Liver (tissue), 8 donors: ENCODE measurements at regions not wholly inside any gene's neighbourhood (a gene's known extent, or its start where the extent isn't known, plus 50 kb on each side); places are given as distances from the start of the nearest gene placed in this dataset.
"Not testable (repeated sequence)": the region's sequence is repeated elsewhere in the genome, so short reads cannot be mapped to it uniquely, and the experiment has no call there.

ENCODE experiments used
- DNase-seq: peaks from one replicate; pipeline ENCODE4 v3.0.0-alpha.2; 2017; ENCODE audit warnings: low spot score
- H3K27ac ChIP-seq, 2 donors: one replicate each; pipeline ENCODE4 v1.7.0; 2013; ENCODE audit warnings: inconsistent platforms in 2 of 2, low read length in 2 of 2, control low read depth in 1 of 2, low read depth in 1 of 2, mild to moderate bottlenecking in 1 of 2
- H3K27me3 ChIP-seq, 4 donors: one replicate each; pipeline versions ENCODE4 v1.6.1 to v1.7.0; 2013; ENCODE audit warnings: low read length in 3 of 4, inconsistent platforms in 1 of 4, mild to moderate bottlenecking in 1 of 4, moderate library complexity in 1 of 4; ENCODE audit not compliant: control insufficient read depth in 4 of 4, insufficient read depth in 4 of 4
- H3K36me3 ChIP-seq, 4 donors: one replicate each; pipeline versions ENCODE4 v1.6.1 to v1.7.0; 2013; ENCODE audit warnings: low read length in 3 of 4, mild to moderate bottlenecking in 3 of 4, low read depth in 1 of 4, moderate library complexity in 1 of 4; ENCODE audit not compliant: control insufficient read depth in 4 of 4, insufficient read depth in 3 of 4
- H3K4me1 ChIP-seq, 4 donors: one replicate each; pipeline versions ENCODE4 v1.6.1 to v1.7.0; 2013; ENCODE audit warnings: low read length in 3 of 4, mild to moderate bottlenecking in 3 of 4, moderate library complexity in 1 of 4; ENCODE audit not compliant: control insufficient read depth in 4 of 4, insufficient read depth in 4 of 4
- H3K4me3 ChIP-seq, 3 donors: one replicate each; pipeline versions ENCODE4 v1.6.1 to v1.7.0; 2013; ENCODE audit warnings: low read length in 3 of 3, control low read depth in 1 of 3, low read depth in 1 of 3, mild to moderate bottlenecking in 1 of 3
- H3K9ac ChIP-seq, 2 donors: one replicate each; pipeline ENCODE4 v1.7.0; 2013; ENCODE audit warnings: low read length in 2 of 2, mild to moderate bottlenecking in 2 of 2, moderate library complexity in 2 of 2, control low read depth in 1 of 2, low read depth in 1 of 2
- H3K9me3 ChIP-seq, 4 donors: one replicate each; pipeline versions ENCODE4 v1.6.1 to v1.7.0; 2013; ENCODE audit warnings: low read length in 3 of 4; ENCODE audit not compliant: control insufficient read depth in 4 of 4
- EGR1 ChIP-seq, 2 donors: IDR thresholded peaks; 2 replicates each; pipeline ENCODE4 v1.6.1; 2016 to 2018; ENCODE audit warnings: antibody characterized with exemption in 2 of 2, low read depth in 2 of 2
- FOXA1 ChIP-seq: IDR thresholded peaks from 2 replicates; pipeline ENCODE4 v1.6.1; 2016; ENCODE audit warnings: antibody characterized with exemption
- FOXA2 ChIP-seq: IDR thresholded peaks from 2 replicates; pipeline ENCODE4 v1.6.1; 2016; ENCODE audit warnings: antibody characterized with exemption
- GABPA ChIP-seq, 2 donors: IDR thresholded peaks in 1 of 2; conservative IDR thresholded peaks in 1 of 2; 2 replicates each; pipeline ENCODE4 v1.6.1; 2016; ENCODE audit warnings: antibody characterized with exemption in 2 of 2, mild to moderate bottlenecking in 1 of 2, moderate library complexity in 1 of 2
- HNF4A ChIP-seq, 2 donors: conservative IDR thresholded peaks; 2 replicates each; pipeline ENCODE4 v1.6.1; 2016; ENCODE audit warnings: antibody characterized with exemption in 2 of 2, mild to moderate bottlenecking in 2 of 2
- HNF4G ChIP-seq: IDR thresholded peaks from 2 replicates; pipeline ENCODE4 v1.6.1; 2016; ENCODE audit warnings: antibody characterized with exemption
- JUND ChIP-seq, 2 donors: IDR thresholded peaks; 2 replicates each; pipeline ENCODE4 v1.6.1; 2016; ENCODE audit warnings: antibody characterized with exemption in 2 of 2
- MAX ChIP-seq: IDR thresholded peaks from 2 replicates; pipeline ENCODE4 v1.6.1; 2016; ENCODE audit warnings: antibody characterized with exemption
- RAD21 ChIP-seq, 2 donors: IDR thresholded peaks; 2 replicates each; pipeline ENCODE4 v1.6.1; 2016; ENCODE audit warnings: antibody characterized with exemption in 2 of 2, mild to moderate bottlenecking in 2 of 2
- REST ChIP-seq: IDR thresholded peaks from 2 replicates; pipeline ENCODE4 v1.6.1; 2016; ENCODE audit warnings: antibody characterized with exemption, mild to moderate bottlenecking
- SP1 ChIP-seq: IDR thresholded peaks from 2 replicates; pipeline ENCODE4 v1.6.1; 2018; ENCODE audit warnings: antibody characterized with exemption, mild to moderate bottlenecking
- TAF1 ChIP-seq: conservative IDR thresholded peaks from 2 replicates; pipeline ENCODE4 v1.6.1; 2016; ENCODE audit warnings: antibody characterized with exemption, mild to moderate bottlenecking
- YY1 ChIP-seq: IDR thresholded peaks from 2 replicates; pipeline ENCODE4 v1.6.1; 2016; ENCODE audit warnings: antibody characterized with exemption, mild to moderate bottlenecking
- ZBTB33 ChIP-seq: IDR thresholded peaks from 2 replicates; pipeline ENCODE4 v1.6.1; 2016; ENCODE audit warnings: antibody characterized with exemption
- WGBS: extraction: QIAGEN DNeasy Blood & Tissue Kit; methylation state at CpG from one replicate; pipeline ENCODE4 v1.1.7; 2013; 5-methylcytosine and 5-hydroxymethylcytosine counted together
- TF ChIP-seq, protein P1 (sequence below): fragments of 150-350 bp; IDR thresholded peaks from 2 replicates; pipeline ENCODE4 v1.5.1; 2017; ENCODE audit warnings: improper control_type of control experiment, low read depth, low read length; ENCODE audit not compliant: missing input control
- TF ChIP-seq, protein P2 (sequence below): IDR thresholded peaks from 2 replicates; pipeline ENCODE4 v1.6.1; 2016; ENCODE audit warnings: antibody characterized with exemption
- donor health status: healthy.
- donor health status: healthy.
- donor health status: healthy.
- donor health status: healthy.
- donor health status: healthy.

DNA sequence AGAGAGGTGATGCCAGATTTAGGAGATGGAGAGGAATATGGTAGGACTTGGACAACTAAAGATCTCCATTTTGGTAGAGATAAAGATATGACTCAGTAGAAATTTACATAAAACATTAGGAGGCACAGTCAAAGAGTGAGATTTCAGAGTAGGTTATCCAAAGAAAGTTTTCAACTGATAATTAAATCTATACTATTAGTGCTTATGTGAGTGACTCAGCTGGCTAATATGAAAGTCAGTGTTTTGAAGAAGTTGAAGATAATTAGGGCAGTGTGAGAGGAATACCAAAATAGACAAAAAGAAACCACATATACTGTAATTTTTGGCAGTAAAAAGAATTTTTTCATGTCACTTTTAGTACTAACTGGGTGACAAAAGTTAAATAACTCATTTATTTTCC, 712.8 kb upstream of the HS3ST5 start:
- Histone ChIP-seq H3K9ac (no peak overlapping the region), H3K4me3 (no peak overlapping the region), H3K27me3 (no peaks in the 10 kb centered on the region), H3K9me3 (no peaks in the 10 kb centered on the region), H3K4me1 (peaks cover 0 to 4% (median 0%) of the 10 kb centered on the region in 4 donors), H3K36me3 (no peaks in the 10 kb centered on the region), H3K27ac (no peak overlapping the region)
- DNase-seq, result no peak
- TF ChIP-seq ZBTB33, result no peak
- no peak for TF ChIP-seq GABPA (IDR thresholded peaks at IDR 0.05 in 1 of 2, conservative IDR thresholded peaks at IDR 0.05 in 1 of 2)
- TF ChIP-seq FOXA1, result no peak
- TF ChIP-seq RAD21 (IDR thresholded peaks at IDR 0.05), result no peak
- TF ChIP-seq, protein P1, sequence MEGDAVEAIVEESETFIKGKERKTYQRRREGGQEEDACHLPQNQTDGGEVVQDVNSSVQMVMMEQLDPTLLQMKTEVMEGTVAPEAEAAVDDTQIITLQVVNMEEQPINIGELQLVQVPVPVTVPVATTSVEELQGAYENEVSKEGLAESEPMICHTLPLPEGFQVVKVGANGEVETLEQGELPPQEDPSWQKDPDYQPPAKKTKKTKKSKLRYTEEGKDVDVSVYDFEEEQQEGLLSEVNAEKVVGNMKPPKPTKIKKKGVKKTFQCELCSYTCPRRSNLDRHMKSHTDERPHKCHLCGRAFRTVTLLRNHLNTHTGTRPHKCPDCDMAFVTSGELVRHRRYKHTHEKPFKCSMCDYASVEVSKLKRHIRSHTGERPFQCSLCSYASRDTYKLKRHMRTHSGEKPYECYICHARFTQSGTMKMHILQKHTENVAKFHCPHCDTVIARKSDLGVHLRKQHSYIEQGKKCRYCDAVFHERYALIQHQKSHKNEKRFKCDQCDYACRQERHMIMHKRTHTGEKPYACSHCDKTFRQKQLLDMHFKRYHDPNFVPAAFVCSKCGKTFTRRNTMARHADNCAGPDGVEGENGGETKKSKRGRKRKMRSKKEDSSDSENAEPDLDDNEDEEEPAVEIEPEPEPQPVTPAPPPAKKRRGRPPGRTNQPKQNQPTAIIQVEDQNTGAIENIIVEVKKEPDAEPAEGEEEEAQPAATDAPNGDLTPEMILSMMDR, result no peak
- no peak for TF ChIP-seq TAF1
- no peak for TF ChIP-seq MAX
- no peak for TF ChIP-seq HNF4G
- TF ChIP-seq YY1, result no peak
- no peak for TF ChIP-seq JUND (IDR thresholded peaks at IDR 0.05)
- no peak for TF ChIP-seq HNF4A (conservative IDR thresholded peaks at IDR 0.05)
- TF ChIP-seq FOXA2, result no peak
- TF ChIP-seq, protein P2, sequence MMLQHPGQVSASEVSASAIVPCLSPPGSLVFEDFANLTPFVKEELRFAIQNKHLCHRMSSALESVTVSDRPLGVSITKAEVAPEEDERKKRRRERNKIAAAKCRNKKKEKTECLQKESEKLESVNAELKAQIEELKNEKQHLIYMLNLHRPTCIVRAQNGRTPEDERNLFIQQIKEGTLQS, result no peak
- no peak for TF ChIP-seq REST
- TF ChIP-seq SP1, result no peak
- TF ChIP-seq EGR1 (IDR thresholded peaks at IDR 0.05; ENCODE audit: low read depth in 2 of 2), result no peak

- H3K36me3 ChIP-seq, H3K4me3 ChIP-seq, H3K4me1 ChIP-seq, H3K9ac ChIP-seq, H3K27ac ChIP-seq, DNase-seq, H3K9me3 ChIP-seq, H3K27me3 ChIP-seq: not testable (repeated sequence)
- WGBS, result 37% methylated on average over 3 of the region's 3 CpGs
Measured at GRCh38 chr6:115054242-115054641, 711.4 kb upstream of the HS3ST5 start.
